Breast epithelium (tissue), 4 donors: ENCODE measurements at regions not wholly inside any gene's neighbourhood (a gene's known extent, or its start where the extent isn't known, plus 50 kb on each side); places are given as distances from the start of the nearest gene placed in this dataset.
"Not testable (repeated sequence)": the region's sequence is repeated elsewhere in the genome, so short reads cannot be mapped to it uniquely, and the experiment has no call there.

Experiments used
- DNase-seq, 2 donors: peaks; one replicate each; pipeline ENCODE4 v3.0.0-alpha.2; 2019; ENCODE audit warnings: low spot score in 2 of 2
- H3K27ac ChIP-seq, 2 donors: fragments of 200-600 bp; sonication (generic) in 1 of 2; one replicate each; pipeline ENCODE4 v1.5.1; 2016 to 2019; ENCODE audit warnings: mild to moderate bottlenecking in 1 of 2
- H3K27me3 ChIP-seq, 2 donors: fragments of 200-600 bp; sonication (generic) in 1 of 2; one replicate each; pipeline versions ENCODE4 v1.5.1 to v1.6.0; 2017 to 2019; ENCODE audit warnings: control low read depth in 1 of 2, mild to moderate bottlenecking in 1 of 2
- H3K36me3 ChIP-seq: fragments of 200-600 bp; one replicate; pipeline ENCODE4 v1.5.1; 2019
- H3K4me1 ChIP-seq, 2 donors: fragments of 200-600 bp; sonication (generic); one replicate each; pipeline ENCODE4 v1.5.1; 2016 to 2019; ENCODE audit warnings: control low read depth in 1 of 2
- H3K4me3 ChIP-seq, 3 donors: fragments of 200-600 bp; sonication (generic); 1 replicate in 2 of 3; 2 replicates in 1 of 3; pipeline ENCODE4 v1.5.1; 2016 to 2019; ENCODE audit warnings: mild to moderate bottlenecking in 3 of 3, moderate library complexity in 2 of 3
- H3K9me3 ChIP-seq, 2 donors: fragments of 200-600 bp; sonication (generic) in 1 of 2; one replicate each; pipeline ENCODE4 v1.5.1; 2016 to 2019; ENCODE audit warnings: control low read depth in 1 of 2
- POLR2A ChIP-seq: fragments of 450-650 bp; IDR thresholded peaks from one replicate; pipeline ENCODE4 v1.6.1; 2016; ENCODE audit warnings: antibody characterized with exemption, mild to moderate bottlenecking, moderate library complexity
- POLR2AphosphoS5 ChIP-seq, 3 donors: sonication (generic); formaldehyde crosslinking; IDR thresholded peaks; one replicate each; pipeline ENCODE4 v1.6.1; 2017; ENCODE audit warnings: antibody characterized with exemption in 3 of 3
- intact Hi-C: fragments of 100-400 bp; cut with DNase I; formaldehyde crosslinking; loops from one replicate; pipeline ENCODE4 v1.15.1; 2023; ENCODE audit warnings: low total_unique reads
- TF ChIP-seq, protein P1 (sequence below), 3 donors: fragments of 450-650 bp; IDR thresholded peaks; one replicate each; pipeline ENCODE4 v1.5.1; 2016 to 2017; ENCODE audit warnings: antibody characterized with exemption in 3 of 3, mild to moderate bottlenecking in 3 of 3, moderate library complexity in 3 of 3

DNA sequence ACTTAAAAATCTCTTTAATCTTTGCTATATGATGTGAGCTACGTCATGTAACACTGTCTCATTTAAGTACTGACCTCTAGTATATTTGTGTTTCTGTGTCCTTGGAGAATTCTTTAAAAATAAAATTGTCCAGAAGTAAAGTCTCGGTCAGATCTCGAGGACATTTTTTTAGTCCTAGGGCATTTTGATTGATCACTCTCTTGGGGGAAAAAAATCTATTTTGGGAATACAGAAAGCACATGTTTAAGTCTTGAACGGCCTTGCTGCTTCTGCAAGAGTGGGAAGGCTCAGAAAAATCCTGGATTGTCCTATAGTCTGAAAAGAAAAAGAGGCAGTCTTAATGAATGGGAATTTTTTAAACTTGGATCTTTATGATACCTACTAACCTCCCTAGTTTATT lies 234.3 kb downstream of the UTRN start:
- H3K36me3 ChIP-seq, result peaks cover 15% of the 10 kb centered on the region
- H3K4me3 ChIP-seq, result no peak overlapping the region
- H3K4me1 ChIP-seq, result no peaks in the 10 kb centered on the region
- no peak overlapping the region for H3K27ac ChIP-seq
- no peak for DNase-seq
- intact Hi-C loops, result no loop called here
- H3K9me3 ChIP-seq, result no peaks in the 10 kb centered on the region
- H3K27me3 ChIP-seq, result no peaks in the 10 kb centered on the region
- TF ChIP-seq, protein P1, sequence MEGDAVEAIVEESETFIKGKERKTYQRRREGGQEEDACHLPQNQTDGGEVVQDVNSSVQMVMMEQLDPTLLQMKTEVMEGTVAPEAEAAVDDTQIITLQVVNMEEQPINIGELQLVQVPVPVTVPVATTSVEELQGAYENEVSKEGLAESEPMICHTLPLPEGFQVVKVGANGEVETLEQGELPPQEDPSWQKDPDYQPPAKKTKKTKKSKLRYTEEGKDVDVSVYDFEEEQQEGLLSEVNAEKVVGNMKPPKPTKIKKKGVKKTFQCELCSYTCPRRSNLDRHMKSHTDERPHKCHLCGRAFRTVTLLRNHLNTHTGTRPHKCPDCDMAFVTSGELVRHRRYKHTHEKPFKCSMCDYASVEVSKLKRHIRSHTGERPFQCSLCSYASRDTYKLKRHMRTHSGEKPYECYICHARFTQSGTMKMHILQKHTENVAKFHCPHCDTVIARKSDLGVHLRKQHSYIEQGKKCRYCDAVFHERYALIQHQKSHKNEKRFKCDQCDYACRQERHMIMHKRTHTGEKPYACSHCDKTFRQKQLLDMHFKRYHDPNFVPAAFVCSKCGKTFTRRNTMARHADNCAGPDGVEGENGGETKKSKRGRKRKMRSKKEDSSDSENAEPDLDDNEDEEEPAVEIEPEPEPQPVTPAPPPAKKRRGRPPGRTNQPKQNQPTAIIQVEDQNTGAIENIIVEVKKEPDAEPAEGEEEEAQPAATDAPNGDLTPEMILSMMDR (IDR thresholded peaks at IDR 0.05), result no peak
- TF ChIP-seq POLR2AphosphoS5 (IDR thresholded peaks at IDR 0.05) (no peak), POLR2A (no peak)

DNA sequence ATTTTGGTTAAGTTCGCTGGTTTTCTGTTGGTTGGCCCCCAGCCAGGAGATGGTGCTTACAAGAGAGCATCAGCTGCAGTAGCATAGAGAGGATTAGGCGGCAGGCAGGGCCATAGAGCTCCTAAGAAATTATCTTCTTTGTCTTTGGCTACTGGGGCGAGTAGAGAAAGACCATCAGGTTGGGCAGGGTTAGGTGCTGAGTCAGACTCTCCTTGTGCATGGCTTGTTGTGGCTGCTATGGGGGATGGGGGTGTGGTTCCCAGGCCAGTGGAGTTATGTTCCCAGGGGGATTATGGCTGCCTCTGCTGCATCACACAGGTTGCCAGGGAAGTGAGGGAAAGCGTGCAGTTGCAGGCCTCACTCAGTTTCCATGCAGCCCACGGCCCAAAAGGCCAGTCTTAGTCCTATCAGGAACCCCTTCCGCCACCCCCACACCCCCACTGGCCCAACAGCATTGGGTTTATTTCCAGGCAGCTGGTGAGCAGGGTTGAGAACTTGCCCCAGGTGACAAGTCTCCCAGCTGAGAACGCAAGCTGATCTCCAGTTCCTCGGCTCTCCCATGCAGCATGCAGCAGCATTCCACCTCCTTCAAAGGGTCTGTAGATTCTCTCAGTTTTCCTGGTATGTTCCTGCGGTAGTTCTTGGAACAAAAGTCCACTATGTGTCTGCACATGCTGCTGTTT lies 243.7 kb downstream of the UTRN start:
- TF ChIP-seq, protein P1 (IDR thresholded peaks at IDR 0.05), result no peak
- TF ChIP-seq POLR2AphosphoS5 (IDR thresholded peaks at IDR 0.05), result no peak
- TF ChIP-seq POLR2A, result no peak
- Histone ChIP-seq H3K9me3 (no peaks in the 10 kb centered on the region), H3K27me3 (no peaks in the 10 kb centered on the region), H3K27ac (no peak overlapping the region), H3K4me1 (no peaks in the 10 kb centered on the region), H3K36me3 (no peaks in the 10 kb centered on the region), H3K4me3 (no peak overlapping the region)
- intact Hi-C loops, result no loop called here
- DNase-seq, result no peak

DNA sequence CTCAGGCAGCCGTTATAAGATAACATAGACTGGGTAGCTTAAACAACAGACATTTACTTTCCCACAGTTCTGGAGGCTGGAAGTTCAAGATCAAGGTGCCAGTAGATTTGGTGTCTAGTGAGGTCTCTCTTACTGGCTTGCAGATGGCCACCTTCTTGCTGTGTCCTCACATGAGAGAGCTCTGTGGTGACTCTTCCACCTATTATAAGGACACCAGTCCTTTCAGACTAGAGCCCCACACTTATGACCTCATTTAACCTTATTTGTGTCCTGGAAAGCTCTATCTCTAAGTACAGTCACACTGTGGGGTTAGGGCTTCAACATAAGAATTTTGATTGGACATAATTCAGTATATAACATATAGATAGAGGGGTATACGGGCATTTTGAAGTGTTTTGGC lies 245.0 kb downstream of the UTRN start:
- DNase-seq, result no peak
- Histone ChIP-seq H3K4me1 (no peaks in the 10 kb centered on the region), H3K27me3 (no peaks in the 10 kb centered on the region), H3K27ac (no peak overlapping the region), H3K4me3 (no peak overlapping the region), H3K36me3 (no peaks in the 10 kb centered on the region), H3K9me3 (no peaks in the 10 kb centered on the region)
- intact Hi-C loops, result no loop called here
- TF ChIP-seq POLR2A, result no peak

DNA sequence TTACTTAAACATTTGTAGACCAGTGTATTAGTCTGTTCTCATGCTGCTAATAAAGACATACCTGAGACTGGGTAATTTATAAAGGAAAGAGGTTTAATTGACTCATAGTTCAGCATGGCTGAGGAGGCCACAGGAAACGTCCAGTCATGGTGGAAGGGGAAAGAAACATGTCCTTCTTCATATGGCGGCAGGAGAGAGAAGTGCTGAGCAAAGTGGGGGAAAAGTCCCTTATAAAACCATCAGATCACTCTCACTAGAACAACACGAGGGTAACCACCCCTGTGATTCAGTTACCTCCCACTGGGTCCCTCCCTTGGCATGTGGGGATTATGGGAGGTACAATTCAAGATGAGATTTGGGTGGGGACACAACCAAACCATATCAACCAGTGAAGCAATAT lies 247.1 kb downstream of the UTRN start:
- H3K27ac ChIP-seq, H3K4me3 ChIP-seq, H3K27me3 ChIP-seq, H3K36me3 ChIP-seq, H3K4me1 ChIP-seq, DNase-seq, H3K9me3 ChIP-seq, intact Hi-C loops: not testable (repeated sequence)

DNA sequence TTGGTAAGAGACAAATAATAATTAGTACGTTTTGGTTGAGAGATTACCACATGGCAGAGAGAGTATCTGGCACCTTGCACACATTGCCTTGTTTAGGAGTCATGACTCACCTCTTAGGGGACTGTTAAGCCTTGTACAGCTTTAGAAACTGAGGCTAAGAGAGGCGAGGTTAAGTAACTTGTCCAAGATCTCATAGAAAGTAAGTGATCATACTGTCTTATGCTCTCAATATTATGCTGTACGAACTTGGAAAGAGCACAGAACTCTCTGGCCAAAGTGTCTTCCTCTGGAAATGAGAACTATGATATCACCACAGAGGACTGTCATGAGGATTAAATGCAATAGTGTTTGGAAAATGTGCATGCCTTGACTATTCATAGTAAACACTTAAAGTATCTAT lies 249.0 kb downstream of the UTRN start:
- H3K4me3 ChIP-seq, result no peak overlapping the region
- intact Hi-C loops, result no loop called here
- no peak for TF ChIP-seq POLR2AphosphoS5 (IDR thresholded peaks at IDR 0.05)
- TF ChIP-seq, protein P1 (IDR thresholded peaks at IDR 0.05), result no peak
- TF ChIP-seq POLR2A, result no peak
- no peak overlapping the region for H3K27ac ChIP-seq
- DNase-seq, result no peak
- H3K36me3 ChIP-seq, result peaks cover 5% of the 10 kb centered on the region
- H3K4me1 ChIP-seq, result no peaks in the 10 kb centered on the region
- H3K9me3 ChIP-seq, result no peaks in the 10 kb centered on the region
- no peaks in the 10 kb centered on the region for H3K27me3 ChIP-seq

DNA sequence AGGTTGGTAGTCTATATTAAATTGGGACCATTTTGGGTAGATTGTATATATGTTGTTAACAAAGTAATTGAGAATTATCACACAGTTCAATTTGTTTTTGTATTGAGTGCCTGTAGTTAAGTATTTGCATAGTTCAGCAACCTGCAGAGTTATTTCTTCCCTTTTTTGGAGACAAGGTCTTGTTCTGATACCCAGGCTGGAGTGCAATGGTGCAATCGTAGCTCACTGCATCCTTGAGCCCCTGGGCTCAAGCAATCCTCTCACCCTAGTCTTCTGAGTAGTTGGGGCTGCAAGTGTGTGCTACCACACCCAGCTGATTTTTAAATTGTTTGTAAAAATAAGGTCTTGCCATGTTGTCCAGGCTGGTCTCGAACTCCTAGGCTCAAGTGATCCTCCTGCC lies 250.5 kb downstream of the UTRN start:
- no peak overlapping the region for H3K27ac ChIP-seq
- intact Hi-C loops, result no loop called here
- H3K9me3 ChIP-seq, result no peaks in the 10 kb centered on the region
- no peak for DNase-seq
- TF ChIP-seq, protein P1 (IDR thresholded peaks at IDR 0.05), result no peak
- TF ChIP-seq POLR2AphosphoS5 (IDR thresholded peaks at IDR 0.05) (no peak), POLR2A (no peak)
- H3K4me1 ChIP-seq, result no peaks in the 10 kb centered on the region
- peaks cover 8% of the 10 kb centered on the region for H3K36me3 ChIP-seq
- H3K27me3 ChIP-seq, result no peaks in the 10 kb centered on the region
- no peak overlapping the region for H3K4me3 ChIP-seq
